ENCODE measurements at regions not wholly inside any gene's neighbourhood (a gene's known extent, or its start where the extent isn't known, plus 50 kb on each side); places are given as distances from the start of the nearest gene placed in this dataset.
A peak's percentile ranks its signal among the peaks of the same experiment; 100 is the strongest.

- H3K4me3 Mint-ChIP-seq: no peak overlapping the region
- H2BK20ac ChIP-seq (ENCODE audit: low read depth, low read length, poor library complexity, severe bottlenecking): no peak overlapping the region
- H3K18ac ChIP-seq (ENCODE audit: insufficient read length, low read depth, low read length): no peak overlapping the region
- no peaks in the 10 kb centered on the region for H3K9me3 Mint-ChIP-seq
- no peaks in the 10 kb centered on the region for H3K27me3 Mint-ChIP-seq (ENCODE audit: low read depth)
- WGBS (ENCODE audit: extremely low coverage, insufficient read length, low lambda C conversion rate): no CpG with 5 or more reads among the region's 4 CpGs
- H4K5ac ChIP-seq (ENCODE audit: insufficient read length, low read depth, low read length): no peak overlapping the region
- H3K27ac Mint-ChIP-seq: peak overlapping the region in 1 of 3 experiments; percentile 12; a peak in 1 of 7 replicates
- H3K27ac ChIP-seq (ENCODE audit: insufficient read length, low read depth, low read length): no peak overlapping the region
- H2BK120ac ChIP-seq (ENCODE audit: low read depth, low read length, poor library complexity, severe bottlenecking): no peak overlapping the region
- H2BK5ac ChIP-seq (ENCODE audit: insufficient read length, low read length): no peak overlapping the region
- H2BK15ac ChIP-seq (ENCODE audit: low read depth, low read length): no peak overlapping the region
- peaks cover 17 to 23% of the 10 kb centered on the region in 2 experiments for H3K4me1 Mint-ChIP-seq
- H3K4me1 ChIP-seq (ENCODE audit: insufficient read depth, low read length): peaks cover 9% of the 10 kb centered on the region
- H3K9me3 ChIP-seq (ENCODE audit: control insufficient read depth, low read depth, low read length): no peaks in the 10 kb centered on the region
- H3K9ac ChIP-seq (ENCODE audit: extremely low read depth, insufficient read length, low read length): no peak overlapping the region
- no peak overlapping the region for H3K4ac ChIP-seq (ENCODE audit: low read depth, low read length)
- H3K14ac ChIP-seq (ENCODE audit: insufficient read depth, low read length): no peak overlapping the region
- TF ChIP-seq CTCF (conservative IDR thresholded peaks at IDR 0.05): no peak
- no peak overlapping the region for H2BK12ac ChIP-seq (ENCODE audit: insufficient read length, low read depth, low read length)
- H3K36me3 Mint-ChIP-seq (ENCODE audit: insufficient read depth in 1 of 3, low read depth in 3 of 3): no peaks in the 10 kb centered on the region
- H4K20me1 ChIP-seq (ENCODE audit: control insufficient read depth, insufficient read depth, insufficient read length): no peaks in the 10 kb centered on the region
- no peak overlapping the region for H4K8ac ChIP-seq (replicated peaks; ENCODE audit: insufficient read length, low read depth, low read length)
- H3K56ac ChIP-seq (ENCODE audit: insufficient read length, low read depth, low read length): no peak overlapping the region
- H3K79me2 ChIP-seq (ENCODE audit: insufficient read depth, low read length): no peaks in the 10 kb centered on the region
- no peak overlapping the region for H3T11ph ChIP-seq (ENCODE audit: low read length)
- H3K4me2 ChIP-seq (ENCODE audit: insufficient read depth, insufficient read length, low read length): no peak overlapping the region
- H4K91ac ChIP-seq (ENCODE audit: insufficient read length, low read depth, low read length): no peak overlapping the region
- no peaks in the 10 kb centered on the region for H3K23me2 ChIP-seq (ENCODE audit: insufficient read length, low read depth, low read length, poor library complexity, severe bottlenecking)
- DNase-seq: no peak
- no peak overlapping the region for H2AFZ ChIP-seq (ENCODE audit: low read length)
- H3K23ac ChIP-seq (ENCODE audit: insufficient read length, low read depth, low read length): no peak overlapping the region
- no peaks in the 10 kb centered on the region for H3K79me1 ChIP-seq (ENCODE audit: insufficient read depth, low read depth, low read length, poor library complexity, severe bottlenecking)
- no peak overlapping the region for H2AK5ac ChIP-seq (ENCODE audit: insufficient read length, low read length)
- no peaks in the 10 kb centered on the region for H3K27me3 ChIP-seq (ENCODE audit: insufficient read depth, low read length)
These were observed 260.5 kb upstream of the ATP2B1 start for GRCh38 chr12:89969093-89969492.

Data from H9 (cell line).